GM12865 (cell line): ENCODE measurements at regions not wholly inside any gene's neighbourhood (a gene's known extent, or its start where the extent isn't known, plus 50 kb on each side); places are given as distances from the start of the nearest gene placed in this dataset.

Experiments
- DNase-seq: peaks from one replicate; pipeline ENCODE4 v3.0.0; 2010; ENCODE audit warnings: low read depth
- H3K4me3 ChIP-seq: 2 replicates; pipeline ENCODE4 v1.5.1; 2011; ENCODE audit warnings: mild to moderate bottlenecking, low read depth, low read length, control low read depth
- CTCF ChIP-seq: IDR thresholded peaks from 2 replicates; pipeline ENCODE4 v1.5.1; 2011; ENCODE audit warnings: low read length, control low read depth, low read depth, inconsistent platforms; ENCODE audit not compliant: insufficient read depth; ENCODE audit errors: missing control alignments

DNA sequence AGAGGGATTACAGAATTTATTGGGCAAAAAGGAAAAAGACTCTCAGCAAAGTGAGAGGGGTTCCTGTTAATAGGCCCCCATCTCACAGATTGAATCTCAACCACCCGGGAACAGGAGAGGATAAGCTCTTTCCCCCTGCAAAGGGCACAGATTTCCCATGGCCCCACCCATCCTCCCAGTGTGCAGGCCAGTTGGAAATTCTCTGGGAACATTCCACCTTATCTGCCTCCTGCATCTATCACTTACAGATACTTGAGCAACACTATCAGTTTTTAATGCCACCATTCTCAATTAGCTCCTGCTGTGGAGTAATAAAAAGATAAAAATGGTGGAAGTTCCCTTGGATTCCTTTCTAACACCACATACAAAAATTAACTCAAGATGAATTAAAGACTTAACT lies 350.0 kb upstream of the BCHE start:
- DNase-seq = no peak
- no peak overlapping the region for H3K4me3 ChIP-seq
- TF ChIP-seq CTCF = no peak

DNA sequence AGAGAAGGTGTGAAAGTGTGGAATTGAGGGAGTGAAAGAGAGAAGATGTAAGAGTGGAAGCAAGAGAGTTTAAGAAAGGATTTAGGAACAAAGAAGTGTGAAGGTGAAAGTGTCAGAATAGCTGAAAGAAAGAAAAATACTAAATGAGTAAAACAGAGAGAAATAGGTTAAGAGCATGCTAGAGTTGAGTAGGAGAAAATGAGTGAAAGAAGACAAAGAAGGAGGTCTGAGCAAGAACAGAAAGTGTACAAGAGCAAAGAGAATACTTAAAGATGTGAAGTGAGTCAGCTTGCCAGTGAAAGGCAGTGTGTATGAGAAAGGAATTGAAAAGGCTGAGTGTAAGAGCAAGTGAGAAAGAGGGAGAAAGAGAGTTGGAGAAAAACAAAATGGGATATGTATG lies 348.8 kb upstream of the BCHE start:
- DNase-seq = no peak
- H3K4me3 ChIP-seq = no peak overlapping the region
- TF ChIP-seq CTCF = no peak

GRCh38 chr3:166177130-166177529 lies 339.9 kb upstream of the BCHE start:
- DNase-seq = no peak
- H3K4me3 ChIP-seq = no peak overlapping the region
- TF ChIP-seq CTCF = no peak

- no peak overlapping the region for H3K4me3 ChIP-seq
- no peak for TF ChIP-seq CTCF
- DNase-seq = no peak
These were observed 334.5 kb upstream of the BCHE start for GRCh38 chr3:166171695-166172094.

DNA sequence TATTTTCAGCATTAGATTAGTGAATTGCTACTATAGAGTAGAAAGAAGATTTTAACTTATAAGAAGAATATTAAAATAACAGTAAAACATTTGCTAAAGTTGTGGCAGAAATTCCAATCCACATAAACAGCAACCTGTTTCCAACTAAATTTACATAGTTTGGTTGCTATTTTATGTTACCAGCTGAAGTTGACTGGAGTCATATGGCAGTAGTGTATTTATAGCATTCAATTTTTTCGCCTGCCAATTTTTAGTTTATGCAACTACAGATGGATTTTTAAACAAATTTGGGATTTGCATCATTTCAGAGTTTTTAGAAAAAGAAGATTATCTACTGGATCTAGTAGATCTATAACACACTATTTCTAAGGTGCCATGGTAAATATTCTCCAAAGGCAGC lies 332.5 kb upstream of the BCHE start:
- no peak for TF ChIP-seq CTCF
- no peak overlapping the region for H3K4me3 ChIP-seq
- DNase-seq = no peak

DNA sequence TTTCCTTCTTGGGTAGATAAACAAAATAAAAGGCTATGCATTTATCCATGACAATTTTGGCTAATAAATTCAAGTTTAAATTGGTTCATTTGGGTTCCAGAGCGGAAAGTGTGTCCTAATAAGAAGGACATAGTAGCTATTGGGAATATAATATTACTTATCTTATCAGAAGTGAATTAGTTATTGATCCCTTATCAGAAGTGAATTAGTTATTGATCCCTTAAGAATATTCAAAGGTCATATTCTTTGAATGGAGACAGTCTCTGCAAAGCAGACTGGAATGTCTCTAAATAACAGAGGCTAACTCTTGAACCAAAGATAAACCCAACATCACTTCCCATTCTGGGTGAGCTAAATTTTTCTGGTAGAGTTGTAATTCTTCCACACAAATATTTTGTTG lies 290.7 kb upstream of the BCHE start:
- H3K4me3 ChIP-seq = no peak overlapping the region
- TF ChIP-seq CTCF = no peak
- no peak for DNase-seq

- no peak for TF ChIP-seq CTCF
- no peak for DNase-seq
- H3K4me3 ChIP-seq = no peak overlapping the region
These were observed 288.0 kb upstream of the BCHE start for GRCh38 chr3:166125179-166125578.
